ENCODE measurements at regions not wholly inside any gene's neighbourhood (a gene's known extent, or its start where the extent isn't known, plus 50 kb on each side); places are given as distances from the start of the nearest gene placed in this dataset.

GRCh38 chr1:98077691-98078090, 156.9 kb upstream of the DPYD start:
- no peak for DNase-seq (ENCODE audit: low spot score)
- in situ Hi-C loops (cut with MboI; ENCODE audit: low pct_unique_long_range_greater_than_20kb, low sequenced_read_pairs, unreplicated experiment), result no loop called here
- no peak for TF ChIP-seq CTCF (IDR thresholded peaks at IDR 0.05; ENCODE audit: extremely low read depth, insufficient read depth, missing control alignments)

- no peak for TF ChIP-seq CTCF (IDR thresholded peaks at IDR 0.05; ENCODE audit: extremely low read depth, insufficient read depth, missing control alignments)
- DNase-seq (ENCODE audit: low spot score), result no peak
- in situ Hi-C loops (cut with MboI; ENCODE audit: low pct_unique_long_range_greater_than_20kb, low sequenced_read_pairs, unreplicated experiment), result no loop called here
Measured at GRCh38 chr1:98075626-98076025, 154.8 kb upstream of the DPYD start.

GRCh38 chr1:98073823-98074222, 153.0 kb upstream of the DPYD start:
- DNase-seq (ENCODE audit: low spot score), result no peak
- in situ Hi-C loops (cut with MboI; ENCODE audit: low pct_unique_long_range_greater_than_20kb, low sequenced_read_pairs, unreplicated experiment), result loop anchor here (25.0 kb wide), 1 partner anchor 1112 kb away; no protein-coding TSS in a partner anchor
- TF ChIP-seq CTCF (IDR thresholded peaks at IDR 0.05; ENCODE audit: extremely low read depth, insufficient read depth, missing control alignments), result no peak

- no peak for TF ChIP-seq CTCF (IDR thresholded peaks at IDR 0.05; ENCODE audit: extremely low read depth, insufficient read depth, missing control alignments)
- DNase-seq (ENCODE audit: low spot score), result no peak
- in situ Hi-C loops (cut with MboI; ENCODE audit: low pct_unique_long_range_greater_than_20kb, low sequenced_read_pairs, unreplicated experiment), result loop anchor here (25.0 kb wide), 1 partner anchor 1111 kb away; no protein-coding TSS in a partner anchor
Measured at GRCh38 chr1:98073106-98073505, 152.3 kb upstream of the DPYD start.

GRCh38 chr1:98072047-98072446, 151.2 kb upstream of the DPYD start:
- DNase-seq (ENCODE audit: low spot score), result no peak
- in situ Hi-C loops (cut with MboI; ENCODE audit: low pct_unique_long_range_greater_than_20kb, low sequenced_read_pairs, unreplicated experiment), result loop anchor here (25.0 kb wide), 1 partner anchor 1110 kb away; no protein-coding TSS in a partner anchor
- TF ChIP-seq CTCF (IDR thresholded peaks at IDR 0.05; ENCODE audit: extremely low read depth, insufficient read depth, missing control alignments), result no peak

- no peak for DNase-seq (ENCODE audit: low spot score)
- in situ Hi-C loops (cut with MboI; ENCODE audit: low pct_unique_long_range_greater_than_20kb, low sequenced_read_pairs, unreplicated experiment), result loop anchor here (25.0 kb wide), 1 partner anchor 1106 kb away; no protein-coding TSS in a partner anchor
- TF ChIP-seq CTCF (IDR thresholded peaks at IDR 0.05; ENCODE audit: extremely low read depth, insufficient read depth, missing control alignments), result no peak
Measured at GRCh38 chr1:98068016-98068415, 147.2 kb upstream of the DPYD start.

GRCh38 chr1:98066911-98067310, 146.1 kb upstream of the DPYD start:
- DNase-seq (ENCODE audit: low spot score), result no peak
- TF ChIP-seq CTCF (IDR thresholded peaks at IDR 0.05; ENCODE audit: extremely low read depth, insufficient read depth, missing control alignments), result no peak
- in situ Hi-C loops (cut with MboI; ENCODE audit: low pct_unique_long_range_greater_than_20kb, low sequenced_read_pairs, unreplicated experiment), result loop anchor here (25.0 kb wide), 1 partner anchor 1105 kb away; no protein-coding TSS in a partner anchor
